Left cardiac atrium (tissue), 4 donors: ENCODE measurements at regions not wholly inside any gene's neighbourhood (a gene's known extent, or its start where the extent isn't known, plus 50 kb on each side); places are given as distances from the start of the nearest gene placed in this dataset.

ENCODE experiments used
- ATAC-seq, 2 donors: fragments of 200-7000 bp; cut with Tn5 transposase; one replicate each; pipeline ENCODE4 v1.9.1; 2020; ENCODE audit warnings: mild to moderate bottlenecking in 2 of 2, moderate library complexity in 2 of 2
- DNase-seq: peaks from one replicate; pipeline ENCODE4 v3.0.0-alpha.2; 2020
- intact Hi-C, 2 donors: fragments of 100-400 bp; cut with DNase I; formaldehyde crosslinking; loops; one replicate each; pipeline versions ENCODE4 v1.14.1 to v1.15.1; 2022 to 2023
- donor health status: DM: no; HTN: yes; CAD: no.
- donor health status: DM: no; HTN: yes; CAD: no; lungs with severe emphysema.
- donor health status: DM: yes; HTN: yes; CAD: no.
- donor health status: Dilated cardiomyopathy.

DNA sequence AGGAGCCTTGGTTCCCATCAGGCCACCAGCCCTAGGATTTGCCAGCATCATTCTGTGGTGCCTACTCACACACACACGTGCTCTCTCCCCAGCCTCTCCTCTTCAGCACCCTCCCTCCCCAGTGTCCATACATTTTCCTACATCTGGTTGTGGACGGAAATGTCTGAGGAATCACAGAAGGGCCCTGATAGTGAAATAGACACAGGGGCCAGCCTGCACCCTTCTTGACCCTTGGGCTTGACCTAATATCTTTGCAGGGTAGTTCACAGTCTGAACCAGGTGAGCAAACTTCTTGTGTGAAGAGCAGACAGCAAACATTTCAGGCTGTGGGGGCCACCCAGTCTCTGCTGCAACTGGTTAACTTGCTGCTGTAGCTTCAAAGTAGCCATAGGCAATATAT is 108.5 kb upstream of the NXT1 start:
- intact Hi-C loops: no loop called here
- no peak for ATAC-seq
- DNase-seq: no peak

DNA sequence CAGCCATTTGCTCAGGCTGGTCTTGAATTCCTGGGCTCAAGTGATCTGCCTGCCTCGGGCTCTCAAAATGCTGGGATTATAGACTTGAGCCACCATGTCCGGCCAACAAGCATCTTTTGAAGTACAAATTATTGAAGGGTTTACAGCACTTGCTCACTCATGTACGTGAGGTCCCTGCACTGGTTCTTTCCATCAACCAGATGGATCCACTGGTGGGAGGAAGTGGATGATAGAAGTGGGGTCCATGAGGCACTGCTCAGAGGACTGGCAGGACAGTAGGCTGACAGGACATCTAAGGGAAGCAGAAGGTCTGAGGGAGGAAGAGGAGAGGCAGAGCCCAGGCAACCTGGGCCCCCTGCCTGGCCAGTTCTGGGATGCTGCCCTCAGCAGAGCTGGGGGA is 109.2 kb upstream of the NXT1 start:
- ATAC-seq (no peak), DNase-seq (no peak)
- intact Hi-C loops: no loop called here

DNA sequence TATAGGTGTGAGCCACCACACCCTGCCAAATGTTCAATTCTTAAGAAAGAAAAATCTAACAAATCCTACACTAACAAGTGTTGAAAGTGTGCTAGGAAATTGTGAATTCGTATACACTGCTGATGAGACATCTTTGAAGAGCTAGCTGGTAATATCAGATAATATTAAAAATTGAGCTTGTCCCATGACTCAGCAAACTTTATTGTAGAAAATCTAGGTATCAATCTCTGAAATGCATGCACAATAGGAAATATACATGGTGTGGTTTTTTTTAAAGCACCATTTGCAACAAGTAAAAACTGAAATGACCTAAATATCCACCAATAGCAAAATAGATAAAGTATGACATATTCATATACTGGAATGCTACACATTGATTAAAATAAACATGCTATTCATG is 110.1 kb upstream of the NXT1 start:
- DNase-seq (no peak), ATAC-seq (no peak)
- intact Hi-C loops: no loop called here

DNA sequence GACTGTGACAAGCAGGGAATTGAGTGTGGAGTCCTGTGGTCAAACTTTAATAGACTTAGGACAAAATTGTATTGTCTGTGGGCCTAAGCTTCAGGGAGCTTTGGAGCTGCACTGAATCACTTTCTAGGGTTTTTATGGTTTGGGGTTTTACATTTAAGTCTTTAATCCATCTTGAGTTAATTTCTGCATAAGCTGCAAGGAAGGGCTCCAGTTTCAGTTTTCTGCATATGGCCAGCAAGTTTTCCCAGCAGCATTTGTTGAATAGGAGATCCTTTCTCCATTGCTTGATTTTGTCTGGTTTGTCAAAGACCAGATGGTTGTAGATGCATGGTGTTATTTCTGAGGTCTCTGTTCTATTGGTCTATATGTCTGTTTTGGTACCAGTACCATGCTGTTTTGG is 113.4 kb upstream of the NXT1 start:
- no peak for DNase-seq
- intact Hi-C loops: loop anchor here (5.0 to 10.0 kb wide), 2 partner anchors 542 to 545 kb away; no protein-coding TSS in a partner anchor
- ATAC-seq: no peak

DNA sequence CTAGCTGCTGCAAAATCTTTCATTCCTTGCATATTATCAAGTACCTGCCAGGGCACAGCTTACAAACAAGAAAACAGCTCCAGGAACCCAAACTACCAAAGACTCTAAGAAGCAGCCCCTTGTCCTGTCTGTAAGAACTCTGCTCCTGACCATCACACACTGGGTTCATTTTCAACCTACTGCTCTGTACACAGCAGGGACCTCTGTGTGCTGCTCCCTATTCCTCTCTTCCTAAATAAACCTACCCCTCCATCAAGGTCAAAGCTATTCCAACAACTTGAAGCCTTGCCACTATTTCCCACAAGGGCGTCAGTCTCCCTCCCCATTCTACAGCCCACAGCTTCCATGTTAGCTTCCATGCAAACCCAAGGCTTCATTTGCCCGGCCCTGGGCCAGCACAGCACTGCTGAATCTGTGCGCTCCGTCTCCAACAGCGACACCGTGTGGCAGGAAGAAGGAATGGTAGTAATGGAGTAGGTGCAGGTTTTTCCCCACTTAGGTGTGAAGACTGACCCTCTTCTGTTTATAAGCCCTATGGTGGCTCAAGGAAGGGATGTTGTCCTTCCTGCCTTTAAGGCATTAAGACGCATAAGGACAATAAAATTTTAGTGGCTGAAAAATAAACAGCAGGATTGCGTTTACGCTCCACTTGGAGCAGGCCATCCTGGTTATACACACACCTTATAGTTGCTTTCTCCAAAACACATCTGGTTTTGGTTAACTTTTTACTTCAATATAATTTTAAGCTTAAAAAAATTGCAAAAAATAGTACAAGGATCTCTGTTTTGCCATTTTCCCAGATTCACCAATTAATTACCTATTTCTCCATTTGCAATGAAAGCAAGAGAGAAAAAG is 115.2 kb upstream of the NXT1 start:
- DNase-seq (peak; percentile 81), ATAC-seq (peak; percentile 91 to 94)
- intact Hi-C loops: loop anchor here (5.0 to 10.0 kb wide), 2 partner anchors 541 to 543 kb away; no protein-coding TSS in a partner anchor

DNA sequence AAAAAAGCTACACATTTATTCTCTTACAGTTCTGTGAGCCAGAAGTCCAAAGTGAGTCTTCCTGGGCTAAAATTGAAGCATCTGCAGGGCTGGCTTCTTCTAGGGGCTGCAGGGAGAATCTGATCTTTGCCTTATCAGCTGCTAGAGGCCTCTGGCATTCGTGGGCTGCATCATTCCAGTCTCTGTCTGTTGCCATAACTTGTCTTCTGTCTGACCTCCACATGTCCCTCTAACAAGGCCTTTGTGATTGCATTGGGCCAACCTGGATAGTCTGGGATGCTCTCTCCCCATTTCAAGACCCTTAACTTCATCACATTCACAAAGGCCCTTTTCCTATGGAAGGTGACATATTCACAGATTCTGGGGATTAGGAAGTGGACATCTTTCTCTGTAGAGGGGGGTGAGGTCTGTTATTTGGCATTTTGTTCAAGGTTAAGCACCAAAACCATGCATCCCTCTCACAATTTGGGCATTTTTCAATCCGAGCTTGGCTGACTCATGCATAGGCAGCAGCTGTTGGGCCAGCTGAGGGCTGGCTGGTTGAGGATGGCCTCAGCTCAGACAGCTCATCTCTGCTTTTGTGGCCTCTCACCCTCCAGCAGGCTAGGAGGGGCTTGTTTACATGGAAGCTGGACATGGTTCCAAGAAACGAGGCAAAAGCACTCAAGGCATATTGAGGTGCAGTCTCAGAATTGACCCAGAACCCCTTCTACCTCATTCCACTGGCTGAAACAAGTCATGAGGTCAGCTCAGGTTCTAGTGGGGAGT is 116.1 kb upstream of the NXT1 start:
- ATAC-seq (peak in 1 of 2 donors; percentile 81), DNase-seq (no peak)
- intact Hi-C loops: loop anchor here (5.0 to 10.0 kb wide), 3 partner anchors 182 to 542 kb away; no protein-coding TSS in a partner anchor

DNA sequence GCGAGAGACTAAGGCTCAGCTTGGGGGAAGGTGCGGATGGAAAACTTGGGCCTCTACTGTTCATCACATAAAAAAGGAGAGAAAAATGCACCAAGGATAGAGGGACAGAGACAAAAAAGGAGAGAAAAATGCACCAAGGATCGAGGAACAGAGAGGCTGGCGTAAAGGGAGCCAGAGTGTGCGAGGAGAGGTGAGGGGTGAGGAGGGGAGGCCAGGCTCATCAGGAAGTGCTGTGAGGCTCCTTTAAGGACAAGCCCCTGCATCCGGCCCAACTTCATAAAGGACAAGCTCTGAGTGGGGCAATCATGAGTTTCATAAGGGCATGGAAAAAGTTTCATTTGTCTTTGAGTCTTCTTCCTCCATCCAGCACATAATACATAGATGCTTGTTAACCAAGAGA is 117.2 kb upstream of the NXT1 start:
- no peak for ATAC-seq
- DNase-seq: no peak
- intact Hi-C loops: loop anchor here (5.0 to 10.0 kb wide), 2 partner anchors 181 to 539 kb away; no protein-coding TSS in a partner anchor

DNA sequence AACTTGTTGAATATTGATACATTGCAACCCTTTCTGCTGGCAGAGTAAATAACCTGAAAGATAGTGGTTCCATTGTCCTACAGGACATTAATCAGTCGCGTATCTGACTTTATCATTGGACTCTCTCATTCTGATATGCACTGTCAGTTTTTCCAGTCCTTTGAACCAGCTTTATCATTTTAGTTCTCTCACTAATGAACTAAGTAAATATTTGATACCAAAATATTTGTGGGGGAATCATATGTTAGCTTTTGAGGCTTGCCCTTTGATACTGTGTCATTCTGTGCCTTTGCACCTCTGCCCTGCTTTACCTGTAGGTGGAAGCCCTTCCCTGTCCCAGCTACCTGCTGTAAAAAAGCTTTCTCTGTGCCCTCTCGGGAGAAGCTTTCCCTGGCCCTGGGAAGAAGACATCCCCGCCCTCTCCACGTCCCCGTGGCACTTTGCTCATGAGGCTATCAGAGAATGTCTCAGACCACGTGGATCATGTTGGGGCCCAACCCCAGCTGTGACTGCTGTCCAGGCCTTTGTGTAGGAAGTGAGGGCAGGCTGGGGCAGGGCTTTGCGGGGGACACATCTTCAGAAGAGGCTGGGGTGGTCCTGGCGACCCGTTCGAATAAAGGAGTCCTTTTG is 117.8 kb upstream of the NXT1 start:
- intact Hi-C loops: loop anchor here (5.0 to 10.0 kb wide), 2 partner anchors 180 to 538 kb away; no protein-coding TSS in a partner anchor
- DNase-seq: no peak
- ATAC-seq: no peak

DNA sequence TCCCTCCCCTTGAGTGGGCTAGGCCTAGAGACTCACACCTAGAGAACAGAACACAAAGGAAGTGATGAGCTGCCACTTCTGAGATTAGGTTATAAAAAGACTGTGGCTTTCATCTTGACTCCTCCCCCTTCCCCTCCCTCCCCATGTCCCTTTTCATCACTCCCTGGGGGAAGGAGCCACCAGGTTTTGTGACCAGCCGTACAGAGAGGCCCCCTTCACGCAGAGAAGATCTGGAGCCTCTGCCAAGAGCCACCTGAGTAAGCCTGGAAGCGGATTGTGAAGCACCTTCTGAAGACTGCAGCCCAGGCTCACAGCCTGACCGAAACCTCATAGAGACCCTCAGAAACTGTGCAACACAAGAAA is 118.4 kb upstream of the NXT1 start:
- intact Hi-C loops: loop anchor here (5.0 to 10.0 kb wide), 2 partner anchors 180 to 537 kb away; no protein-coding TSS in a partner anchor

DNA sequence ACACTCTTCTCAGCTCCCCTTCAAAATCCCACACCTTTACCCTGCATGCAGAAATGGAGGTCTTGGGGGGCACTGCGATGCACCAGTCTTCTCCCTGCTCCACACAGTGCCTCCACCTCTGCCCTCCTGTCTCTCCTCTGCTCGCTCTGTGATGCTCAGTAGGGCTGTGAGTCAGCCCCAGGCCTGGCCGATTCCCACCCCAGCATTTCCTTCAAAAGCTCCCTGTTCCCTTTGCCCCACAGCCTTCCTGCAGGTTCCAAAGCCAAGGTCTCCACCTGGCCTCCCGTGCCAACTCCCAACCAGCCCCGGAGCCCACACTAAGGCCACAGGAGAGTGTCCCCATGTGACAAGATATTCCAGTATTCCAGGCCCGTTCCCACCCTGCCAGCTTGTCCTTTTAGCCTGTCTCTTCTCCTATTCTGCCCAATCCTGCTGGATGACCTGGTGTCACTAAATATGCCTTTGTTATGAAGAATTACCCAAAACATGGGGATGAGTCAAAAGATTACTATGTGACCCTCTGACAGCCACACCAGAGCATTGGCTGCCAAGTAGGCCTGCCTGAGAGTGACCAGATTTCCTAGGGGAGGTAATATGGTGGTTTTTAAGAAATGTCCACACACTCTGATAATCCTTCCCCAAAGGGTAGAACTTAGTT is 118.9 kb upstream of the NXT1 start:
- intact Hi-C loops: loop anchor here (5.0 to 10.0 kb wide), 2 partner anchors 179 to 537 kb away; no protein-coding TSS in a partner anchor
- no peak for DNase-seq
- ATAC-seq: no peak

More for the DNA sequence above, 118.4 kb upstream of the NXT1 start:
- no peak for ATAC-seq
- no peak for DNase-seq

DNA sequence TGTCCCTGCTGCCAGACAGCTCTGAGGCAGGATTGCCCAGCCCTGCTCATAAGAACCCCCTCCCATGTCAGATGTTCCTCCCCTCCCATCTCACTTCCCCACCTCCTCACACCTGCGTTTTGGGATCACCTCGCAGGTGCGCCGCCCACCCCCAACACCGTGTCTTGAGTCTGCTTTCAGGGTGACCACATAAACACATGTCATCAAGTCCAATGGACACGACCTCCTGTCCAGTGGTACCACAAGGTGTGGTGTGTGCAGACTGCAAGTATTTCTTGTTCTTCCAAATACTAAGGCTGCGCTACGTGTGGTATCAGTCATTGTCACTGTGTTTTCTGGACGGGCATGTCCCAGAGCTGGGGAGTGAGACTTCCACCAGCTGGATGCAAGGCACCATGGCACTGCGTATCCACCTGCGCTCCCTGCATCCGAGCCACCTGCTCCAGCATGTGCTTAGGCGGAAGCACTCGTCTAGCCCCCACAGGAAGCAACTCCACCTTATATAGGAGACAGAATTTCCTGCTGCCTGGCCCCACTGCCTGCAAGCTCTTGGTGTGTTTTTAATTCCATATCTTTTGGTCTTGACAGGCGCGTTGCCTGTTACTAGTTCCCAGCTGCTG is 119.7 kb upstream of the NXT1 start:
- DNase-seq: no peak
- ATAC-seq: no peak
- intact Hi-C loops: loop anchor here (5.0 to 10.0 kb wide), 2 partner anchors 179 to 536 kb away; no protein-coding TSS in a partner anchor

DNA sequence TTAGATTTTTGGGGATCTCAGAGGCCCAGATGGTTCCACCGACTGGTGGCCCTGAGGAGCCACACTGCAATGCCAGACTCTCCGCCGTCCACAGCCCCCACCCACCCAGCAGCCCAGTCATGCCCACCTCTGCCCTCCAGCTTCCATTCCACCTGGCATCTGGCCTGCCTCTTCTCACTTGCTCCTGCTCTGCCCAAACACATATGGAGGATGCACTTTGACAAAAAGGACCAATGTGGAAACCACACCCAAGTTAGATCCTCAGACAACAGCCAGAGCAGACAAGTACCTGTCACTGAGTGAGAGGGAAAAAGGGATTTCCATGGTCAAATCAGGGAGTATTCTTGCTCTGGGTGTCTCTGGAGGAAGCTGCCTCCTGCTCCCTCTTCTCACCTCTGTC is 120.6 kb upstream of the NXT1 start:
- no peak for ATAC-seq

DNA sequence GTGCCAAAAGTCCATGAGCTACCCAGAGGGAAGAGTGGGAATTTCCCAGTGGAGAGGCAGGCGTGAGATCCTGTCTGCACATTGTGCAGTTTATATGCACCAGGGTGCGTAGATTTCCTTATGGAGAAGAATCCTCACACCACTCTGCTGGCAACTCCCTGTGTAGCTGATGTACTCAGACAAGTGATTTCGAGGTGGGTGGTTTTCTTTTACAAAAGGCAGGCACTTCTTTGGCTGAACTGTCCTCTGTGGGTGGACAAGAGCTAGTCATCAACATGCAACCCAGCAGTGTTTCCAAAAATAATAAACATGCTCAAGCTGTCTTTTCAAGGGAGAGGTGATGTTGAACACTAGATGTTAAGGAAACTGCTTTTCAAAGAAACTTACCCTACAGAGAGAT is 121.7 kb upstream of the NXT1 start:
- intact Hi-C loops: no loop called here
- no peak for DNase-seq
- ATAC-seq: peak in 1 of 2 donors; percentile 74

More for the DNA sequence above, 120.6 kb upstream of the NXT1 start:
- DNase-seq: no peak
- intact Hi-C loops: loop anchor here (5.0 to 10.0 kb wide), 2 partner anchors 178 to 535 kb away; no protein-coding TSS in a partner anchor

DNA sequence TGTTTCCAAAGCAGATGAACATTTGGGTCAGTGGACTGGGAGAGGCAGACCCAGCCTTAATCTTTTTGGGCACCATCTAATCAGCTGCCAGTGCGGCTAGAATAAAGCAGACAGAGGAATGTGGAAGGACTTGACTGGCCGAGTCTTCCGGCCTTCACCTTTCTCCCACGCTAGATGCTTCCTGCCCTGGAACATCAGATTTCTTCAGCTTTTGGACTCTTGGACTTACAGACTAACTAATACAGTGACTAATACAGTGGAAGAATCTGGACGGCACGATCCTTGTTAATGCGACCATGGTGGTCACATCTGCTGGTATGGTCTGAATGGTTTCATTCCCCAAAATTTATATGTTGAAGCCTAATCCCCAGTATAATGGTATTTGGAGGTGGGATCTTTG is 122.6 kb upstream of the NXT1 start:
- intact Hi-C loops: no loop called here
- no peak for ATAC-seq
- DNase-seq: no peak

DNA sequence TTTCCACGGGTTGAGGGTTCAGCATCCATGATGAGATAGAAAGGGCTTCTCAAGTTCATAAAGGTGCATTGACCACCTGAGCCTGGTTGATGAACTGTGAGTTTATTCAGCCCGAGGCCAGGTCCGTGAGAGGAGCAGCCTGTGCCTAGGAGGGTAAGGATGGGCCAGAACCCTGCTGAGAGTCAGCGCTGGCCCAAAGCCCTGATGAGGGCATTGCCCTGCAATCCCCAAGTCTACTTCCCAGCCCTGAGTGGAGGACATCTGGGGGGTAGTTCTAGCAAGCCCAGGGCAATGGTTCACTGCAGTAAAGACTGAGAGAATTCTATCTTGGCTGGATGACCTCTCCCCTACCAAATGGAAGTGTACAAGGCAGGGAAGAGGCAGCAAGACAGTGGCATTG is 123.3 kb upstream of the NXT1 start:
- DNase-seq: no peak
- intact Hi-C loops: no loop called here
- no peak for ATAC-seq

DNA sequence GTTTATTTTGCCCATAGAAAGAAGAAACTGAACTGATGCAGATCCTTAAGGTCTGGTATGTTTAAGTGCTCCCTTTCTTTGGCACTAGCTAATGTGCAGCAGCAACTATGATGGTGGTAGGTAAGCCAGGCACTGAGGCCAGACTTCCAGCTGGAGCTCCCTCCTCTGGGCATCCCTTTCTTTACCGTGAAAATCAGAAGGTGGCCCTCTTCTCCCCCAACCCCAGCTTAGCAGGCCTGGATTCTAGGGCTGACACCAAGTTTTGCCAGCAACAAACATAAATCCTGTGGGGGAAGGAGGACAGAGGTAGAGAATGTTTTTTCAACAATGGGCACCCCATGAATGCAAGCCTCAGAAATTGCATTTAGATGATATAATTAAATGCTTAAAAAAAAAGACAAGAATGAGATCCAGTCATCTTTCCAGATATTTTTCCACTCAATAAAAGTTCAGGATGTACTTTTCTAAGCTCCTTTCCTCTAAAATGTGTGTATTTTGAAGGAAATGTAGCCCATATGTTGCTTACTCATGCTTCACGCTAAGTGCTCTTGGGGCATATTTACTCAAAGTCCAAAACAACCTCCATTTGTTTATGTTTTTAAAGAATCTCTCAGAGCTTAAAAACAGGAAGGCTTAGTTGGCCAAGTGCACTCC is 123.9 kb upstream of the NXT1 start:
- DNase-seq (no peak), ATAC-seq (no peak)
- intact Hi-C loops: no loop called here

DNA sequence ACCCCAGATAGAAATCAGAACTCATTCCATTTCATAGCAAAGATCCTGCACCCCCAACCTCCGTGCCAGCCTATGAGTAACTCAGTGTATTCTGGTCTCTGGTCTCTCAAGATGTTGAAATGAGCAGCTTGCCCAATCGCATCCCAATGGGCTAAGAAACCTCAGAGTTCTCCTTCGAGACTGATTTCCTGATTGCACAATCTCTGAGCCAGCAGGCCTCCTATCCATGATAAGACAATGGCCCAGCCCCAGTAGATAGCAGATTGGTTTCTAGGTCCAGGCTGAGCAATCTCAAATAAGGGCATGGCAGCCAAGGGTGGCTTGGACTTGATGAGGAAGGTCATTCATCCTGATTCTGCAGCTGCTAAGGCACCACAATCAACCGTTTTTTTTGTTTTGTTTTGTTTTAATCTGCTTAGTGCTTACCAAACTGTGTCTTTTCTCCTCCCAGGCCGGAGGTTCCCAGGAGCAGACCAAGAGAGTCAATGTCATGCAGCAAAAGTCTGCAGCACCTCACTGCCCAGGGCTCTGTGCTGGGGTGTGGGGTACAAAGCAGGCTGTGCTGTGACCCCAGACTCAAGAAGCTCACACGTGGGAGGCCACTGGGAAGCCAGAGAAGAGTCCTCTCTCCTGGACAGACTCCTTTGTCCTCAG is 125.1 kb upstream of the NXT1 start:
- intact Hi-C loops: no loop called here
- DNase-seq (peak; percentile 78), ATAC-seq (peak; percentile 87 to 89)

DNA sequence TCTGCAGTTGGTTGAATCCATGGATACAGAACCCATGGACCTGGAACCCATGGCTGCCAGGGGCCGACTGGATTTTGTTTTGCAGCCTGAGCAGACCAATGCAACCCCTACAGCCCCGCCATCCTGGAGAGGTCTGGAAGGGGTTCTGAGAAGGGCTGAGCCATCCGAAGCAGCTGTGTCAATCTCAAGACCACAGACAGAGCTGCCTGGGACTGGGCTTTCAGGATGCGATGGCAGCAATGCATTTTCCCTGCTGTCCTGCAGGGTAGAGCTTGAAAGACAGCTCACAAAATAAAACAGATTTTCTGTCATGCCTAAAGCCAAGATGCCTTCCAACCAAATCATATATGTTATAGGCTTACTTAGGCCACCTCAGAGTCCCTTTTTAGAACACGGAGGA is 125.8 kb upstream of the NXT1 start:
- no peak for DNase-seq
- intact Hi-C loops: no loop called here
- no peak for ATAC-seq
